Breast epithelium (tissue), 4 donors: ENCODE measurements at regions not wholly inside any gene's neighbourhood (a gene's known extent, or its start where the extent isn't known, plus 50 kb on each side); places are given as distances from the start of the nearest gene placed in this dataset.

Source experiments
- DNase-seq, 2 donors: peaks; one replicate each; pipeline ENCODE4 v3.0.0-alpha.2; 2019; ENCODE audit warnings: low spot score in 2 of 2
- H3K27ac ChIP-seq, 2 donors: fragments of 200-600 bp; sonication (generic) in 1 of 2; one replicate each; pipeline ENCODE4 v1.5.1; 2016 to 2019; ENCODE audit warnings: mild to moderate bottlenecking in 1 of 2
- H3K27me3 ChIP-seq, 2 donors: fragments of 200-600 bp; sonication (generic) in 1 of 2; one replicate each; pipeline versions ENCODE4 v1.5.1 to v1.6.0; 2017 to 2019; ENCODE audit warnings: control low read depth in 1 of 2, mild to moderate bottlenecking in 1 of 2
- H3K36me3 ChIP-seq: fragments of 200-600 bp; one replicate; pipeline ENCODE4 v1.5.1; 2019
- H3K4me1 ChIP-seq, 2 donors: fragments of 200-600 bp; sonication (generic); one replicate each; pipeline ENCODE4 v1.5.1; 2016 to 2019; ENCODE audit warnings: control low read depth in 1 of 2
- H3K4me3 ChIP-seq, 3 donors: fragments of 200-600 bp; sonication (generic); 1 replicate in 2 of 3; 2 replicates in 1 of 3; pipeline ENCODE4 v1.5.1; 2016 to 2019; ENCODE audit warnings: mild to moderate bottlenecking in 3 of 3, moderate library complexity in 2 of 3
- H3K9me3 ChIP-seq, 2 donors: fragments of 200-600 bp; sonication (generic) in 1 of 2; one replicate each; pipeline ENCODE4 v1.5.1; 2016 to 2019; ENCODE audit warnings: control low read depth in 1 of 2
- POLR2A ChIP-seq: fragments of 450-650 bp; IDR thresholded peaks from one replicate; pipeline ENCODE4 v1.6.1; 2016; ENCODE audit warnings: antibody characterized with exemption, mild to moderate bottlenecking, moderate library complexity
- POLR2AphosphoS5 ChIP-seq, 3 donors: sonication (generic); formaldehyde crosslinking; IDR thresholded peaks; one replicate each; pipeline ENCODE4 v1.6.1; 2017; ENCODE audit warnings: antibody characterized with exemption in 3 of 3
- intact Hi-C: fragments of 100-400 bp; cut with DNase I; formaldehyde crosslinking; loops from one replicate; pipeline ENCODE4 v1.15.1; 2023; ENCODE audit warnings: low total_unique reads
- TF ChIP-seq, protein P1 (sequence below), 3 donors: fragments of 450-650 bp; IDR thresholded peaks; one replicate each; pipeline ENCODE4 v1.5.1; 2016 to 2017; ENCODE audit warnings: antibody characterized with exemption in 3 of 3, mild to moderate bottlenecking in 3 of 3, moderate library complexity in 3 of 3

DNA sequence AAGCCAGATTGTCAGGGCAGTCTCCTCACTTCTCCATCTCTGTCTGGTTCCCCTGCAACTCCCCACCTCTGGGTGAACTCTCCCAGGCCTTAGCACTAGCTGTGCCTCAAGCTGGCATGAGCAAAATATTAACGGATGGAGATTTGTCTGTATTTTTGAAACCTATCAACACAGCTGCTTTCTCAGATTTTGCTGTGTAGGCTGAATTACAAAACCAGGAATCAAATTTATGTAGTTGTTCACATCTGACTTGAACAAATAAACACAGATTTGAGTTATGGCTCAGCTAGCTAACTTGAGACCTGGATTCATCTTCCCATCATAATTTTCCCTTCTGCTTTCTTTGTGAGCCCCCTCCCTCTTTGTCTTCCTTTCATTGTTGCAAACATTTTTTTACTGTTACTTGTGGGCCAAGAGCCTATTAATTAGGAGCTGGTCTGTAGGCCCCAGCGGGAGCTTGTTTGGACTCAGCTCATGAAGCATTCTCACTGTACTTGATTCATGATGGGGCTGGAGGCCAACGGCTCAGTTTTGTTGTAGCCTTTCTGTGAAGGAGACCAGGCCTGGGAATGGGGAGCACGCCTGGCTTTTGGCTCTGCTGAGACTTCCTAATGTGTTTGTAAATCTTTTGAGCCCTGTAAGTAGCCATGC is 164.1 kb upstream of the GATA6 start:
- Histone ChIP-seq H3K27me3 (no peaks in the 10 kb centered on the region), H3K36me3 (no peaks in the 10 kb centered on the region), H3K9me3 (peaks cover 0 to 6% of the 10 kb centered on the region in 2 donors), H3K4me1 (no peaks in the 10 kb centered on the region), H3K4me3 (no peak overlapping the region), H3K27ac (no peak overlapping the region)
- DNase-seq, result no peak
- no peak for TF ChIP-seq POLR2AphosphoS5 (IDR thresholded peaks at IDR 0.05)
- no peak for TF ChIP-seq POLR2A
- intact Hi-C loops, result no loop called here

DNA sequence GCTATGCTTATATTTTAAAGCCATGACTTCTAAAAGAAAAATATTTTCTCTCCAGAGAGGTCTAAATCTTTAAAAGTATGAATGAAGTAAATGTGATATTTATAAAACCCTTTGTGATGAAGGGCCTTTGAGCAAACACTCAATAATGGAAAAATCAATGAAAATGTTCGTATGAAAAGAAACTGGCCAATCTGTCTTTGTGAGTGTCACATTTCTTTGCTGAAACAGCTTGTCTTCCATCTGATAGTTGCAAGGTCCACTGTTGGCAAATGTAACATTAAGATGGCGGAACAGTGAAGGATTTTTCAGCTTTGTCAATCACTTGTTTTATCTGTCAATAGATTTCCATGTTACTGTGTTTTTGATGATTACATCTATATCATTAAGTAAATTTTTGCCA is 162.9 kb upstream of the GATA6 start:
- intact Hi-C loops, result no loop called here
- H3K27me3 ChIP-seq, result no peaks in the 10 kb centered on the region
- no peak for TF ChIP-seq POLR2A
- TF ChIP-seq, protein P1, sequence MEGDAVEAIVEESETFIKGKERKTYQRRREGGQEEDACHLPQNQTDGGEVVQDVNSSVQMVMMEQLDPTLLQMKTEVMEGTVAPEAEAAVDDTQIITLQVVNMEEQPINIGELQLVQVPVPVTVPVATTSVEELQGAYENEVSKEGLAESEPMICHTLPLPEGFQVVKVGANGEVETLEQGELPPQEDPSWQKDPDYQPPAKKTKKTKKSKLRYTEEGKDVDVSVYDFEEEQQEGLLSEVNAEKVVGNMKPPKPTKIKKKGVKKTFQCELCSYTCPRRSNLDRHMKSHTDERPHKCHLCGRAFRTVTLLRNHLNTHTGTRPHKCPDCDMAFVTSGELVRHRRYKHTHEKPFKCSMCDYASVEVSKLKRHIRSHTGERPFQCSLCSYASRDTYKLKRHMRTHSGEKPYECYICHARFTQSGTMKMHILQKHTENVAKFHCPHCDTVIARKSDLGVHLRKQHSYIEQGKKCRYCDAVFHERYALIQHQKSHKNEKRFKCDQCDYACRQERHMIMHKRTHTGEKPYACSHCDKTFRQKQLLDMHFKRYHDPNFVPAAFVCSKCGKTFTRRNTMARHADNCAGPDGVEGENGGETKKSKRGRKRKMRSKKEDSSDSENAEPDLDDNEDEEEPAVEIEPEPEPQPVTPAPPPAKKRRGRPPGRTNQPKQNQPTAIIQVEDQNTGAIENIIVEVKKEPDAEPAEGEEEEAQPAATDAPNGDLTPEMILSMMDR (IDR thresholded peaks at IDR 0.05), result no peak
- no peak for TF ChIP-seq POLR2AphosphoS5 (IDR thresholded peaks at IDR 0.05)
- H3K36me3 ChIP-seq, result no peaks in the 10 kb centered on the region
- no peak for DNase-seq
- H3K4me3 ChIP-seq, result no peak overlapping the region
- H3K9me3 ChIP-seq, result peaks cover 0 to 6% of the 10 kb centered on the region in 2 donors
- no peaks in the 10 kb centered on the region for H3K4me1 ChIP-seq
- no peak overlapping the region for H3K27ac ChIP-seq

DNA sequence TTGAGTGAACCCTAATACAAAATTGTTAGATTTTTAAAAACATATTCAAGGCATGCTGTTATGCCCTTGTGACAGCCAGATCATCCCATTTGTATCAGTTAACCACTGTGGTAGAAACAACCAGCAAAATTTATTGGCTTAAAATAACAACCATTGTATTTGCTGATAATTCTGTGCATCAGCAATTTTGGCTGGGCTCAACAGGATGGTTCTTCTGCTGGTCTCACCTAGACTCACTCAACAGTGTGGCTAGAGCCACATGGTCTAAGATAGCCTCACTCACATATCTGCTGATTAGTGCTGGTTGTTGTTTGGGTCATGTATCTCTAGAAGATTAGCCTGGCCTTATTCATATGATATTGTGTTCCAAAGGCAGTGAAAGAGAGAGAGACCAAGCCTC is 160.1 kb upstream of the GATA6 start:
- H3K9me3 ChIP-seq, result peaks cover 0 to 6% of the 10 kb centered on the region in 2 donors
- DNase-seq, result no peak
- H3K27me3 ChIP-seq, result no peaks in the 10 kb centered on the region
- no peak overlapping the region for H3K27ac ChIP-seq
- H3K4me3 ChIP-seq, result no peak overlapping the region
- TF ChIP-seq POLR2A (no peak), POLR2AphosphoS5 (IDR thresholded peaks at IDR 0.05) (no peak)
- TF ChIP-seq, protein P1 (IDR thresholded peaks at IDR 0.05), result no peak
- H3K4me1 ChIP-seq, result no peaks in the 10 kb centered on the region
- intact Hi-C loops, result no loop called here
- no peaks in the 10 kb centered on the region for H3K36me3 ChIP-seq

DNA sequence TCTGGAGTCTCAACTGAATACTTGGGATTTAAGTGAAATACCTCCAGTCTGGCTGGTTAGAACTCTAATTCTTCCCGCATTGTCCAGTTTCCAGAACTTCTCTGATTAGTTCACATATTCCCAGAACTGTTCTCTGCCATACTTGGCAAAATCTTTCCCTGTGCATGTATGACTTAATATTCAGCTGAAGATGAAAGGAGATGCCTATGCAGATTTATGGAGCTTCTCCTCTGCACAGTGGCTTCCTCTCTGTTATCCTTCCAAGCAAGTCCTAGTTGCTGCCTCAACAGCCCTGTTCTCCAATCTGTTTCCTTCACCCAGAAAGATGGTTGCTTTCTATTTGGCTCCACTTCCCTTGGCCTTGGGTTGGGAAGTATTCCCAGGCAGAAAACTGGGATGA is 155.4 kb upstream of the GATA6 start:
- no peak for TF ChIP-seq POLR2AphosphoS5 (IDR thresholded peaks at IDR 0.05)
- TF ChIP-seq, protein P1 (IDR thresholded peaks at IDR 0.05), result no peak
- Histone ChIP-seq H3K27ac (no peak overlapping the region), H3K27me3 (no peaks in the 10 kb centered on the region), H3K9me3 (peaks cover 0 to 6% of the 10 kb centered on the region in 2 donors), H3K36me3 (no peaks in the 10 kb centered on the region), H3K4me3 (no peak overlapping the region), H3K4me1 (no peaks in the 10 kb centered on the region)
- DNase-seq, result no peak
- intact Hi-C loops, result no loop called here

DNA sequence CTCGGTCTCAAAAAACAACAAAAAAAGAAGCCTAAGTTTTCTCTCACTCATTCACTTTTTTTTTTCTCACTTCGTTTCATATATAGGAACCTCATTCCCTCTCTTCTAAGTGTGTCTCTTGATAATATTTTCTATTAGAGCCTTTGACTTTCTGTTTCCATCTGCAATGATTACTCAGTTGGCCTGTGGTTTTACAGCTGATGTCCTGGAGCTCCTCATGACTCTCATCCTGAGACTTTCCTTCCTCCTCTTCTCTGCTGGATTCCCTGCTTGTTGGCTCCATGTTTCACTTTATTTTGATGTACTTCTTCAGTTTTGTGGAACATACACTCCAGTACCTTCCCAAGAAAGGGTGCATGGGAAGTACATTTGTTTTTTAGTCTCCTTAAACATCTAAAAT is 154.2 kb upstream of the GATA6 start:
- no peaks in the 10 kb centered on the region for H3K4me1 ChIP-seq
- H3K36me3 ChIP-seq, result no peaks in the 10 kb centered on the region
- no peak overlapping the region for H3K27ac ChIP-seq
- H3K9me3 ChIP-seq, result no peaks in the 10 kb centered on the region
- no peak for DNase-seq
- TF ChIP-seq POLR2A (no peak), POLR2AphosphoS5 (IDR thresholded peaks at IDR 0.05) (no peak)
- TF ChIP-seq, protein P1 (IDR thresholded peaks at IDR 0.05), result no peak
- intact Hi-C loops, result no loop called here
- no peak overlapping the region for H3K4me3 ChIP-seq
- H3K27me3 ChIP-seq, result no peaks in the 10 kb centered on the region

DNA sequence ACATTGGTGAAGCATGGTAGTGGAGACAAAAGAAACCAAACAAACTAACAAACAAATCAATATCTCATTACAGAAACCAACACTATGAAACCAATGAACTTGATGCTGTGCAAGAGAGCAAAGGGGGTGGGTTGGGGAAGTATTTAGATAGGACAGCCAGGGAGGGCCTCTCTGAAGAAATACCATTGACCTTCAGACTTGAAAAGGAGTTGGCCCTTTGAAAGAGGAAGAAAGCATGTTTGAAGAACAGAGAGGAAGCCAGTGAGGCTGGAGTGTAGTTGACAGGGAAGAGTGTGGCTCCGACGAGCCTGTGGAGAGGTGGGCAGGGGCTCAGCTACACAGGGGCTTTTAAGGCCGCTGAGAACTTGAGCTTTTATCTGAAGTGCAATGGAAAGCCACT is 151.0 kb upstream of the GATA6 start:
- H3K27ac ChIP-seq, result no peak overlapping the region
- H3K36me3 ChIP-seq, result no peaks in the 10 kb centered on the region
- no peaks in the 10 kb centered on the region for H3K9me3 ChIP-seq
- no peak overlapping the region for H3K4me3 ChIP-seq
- TF ChIP-seq, protein P1 (IDR thresholded peaks at IDR 0.05), result no peak
- TF ChIP-seq POLR2A (no peak), POLR2AphosphoS5 (IDR thresholded peaks at IDR 0.05) (no peak)
- no peaks in the 10 kb centered on the region for H3K27me3 ChIP-seq
- intact Hi-C loops, result no loop called here
- DNase-seq, result no peak
- H3K4me1 ChIP-seq, result no peaks in the 10 kb centered on the region
